HG02763 (cell line): ENCODE measurements at regions not wholly inside any gene's neighbourhood (a gene's known extent, or its start where the extent isn't known, plus 50 kb on each side); places are given as distances from the start of the nearest gene placed in this dataset.

Experiments used
- ATAC-seq: cut with Tn5 transposase; IDR thresholded peaks from one replicate; pipeline ENCODE4 v1.9.1; 2021; ENCODE audit warnings: mild to moderate bottlenecking, moderate library complexity; ENCODE audit not compliant: unreplicated experiment

- no peak for ATAC-seq
These were observed 185.3 kb upstream of the WWC1 start for GRCh38 chr5:168106008-168106761.

- ATAC-seq: no peak
These were observed 182.0 kb upstream of the WWC1 start for GRCh38 chr5:168109441-168109840.

- no peak for ATAC-seq
These were observed 181.1 kb upstream of the WWC1 start for GRCh38 chr5:168110384-168110783.

- ATAC-seq: no peak
These were observed 180.3 kb upstream of the WWC1 start for GRCh38 chr5:168110870-168111832.

GRCh38 chr5:168114444-168115017, 176.9 kb upstream of the WWC1 start:
- ATAC-seq: peak; percentile 88

- no peak for ATAC-seq
These were observed 174.0 kb upstream of the WWC1 start for GRCh38 chr5:168117469-168117868.

GRCh38 chr5:168118042-168118668, 173.3 kb upstream of the WWC1 start:
- ATAC-seq: no peak

GRCh38 chr5:168120401-168121137, 170.9 kb upstream of the WWC1 start:
- no peak for ATAC-seq

GRCh38 chr5:168121138-168121494, 170.3 kb upstream of the WWC1 start:
- ATAC-seq: no peak

GRCh38 chr5:168123631-168124528, 167.6 kb upstream of the WWC1 start:
- ATAC-seq: peak; percentile 81

GRCh38 chr5:168125445-168126199, 165.8 kb upstream of the WWC1 start:
- no peak for ATAC-seq

- ATAC-seq: no peak
These were observed 164.8 kb upstream of the WWC1 start for GRCh38 chr5:168126606-168127005.

- ATAC-seq: no peak
These were observed 163.3 kb upstream of the WWC1 start for GRCh38 chr5:168128111-168128510.

- ATAC-seq: no peak
These were observed 162.9 kb upstream of the WWC1 start for GRCh38 chr5:168128557-168128956.

GRCh38 chr5:168131519-168131918, 159.9 kb upstream of the WWC1 start:
- no peak for ATAC-seq

- no peak for ATAC-seq
These were observed 159.2 kb upstream of the WWC1 start for GRCh38 chr5:168132241-168132641.

- peak; percentile 92 for ATAC-seq
These were observed 155.5 kb upstream of the WWC1 start for GRCh38 chr5:168135897-168136296.

GRCh38 chr5:168136340-168136739, 155.1 kb upstream of the WWC1 start:
- peak; percentile 19 for ATAC-seq

GRCh38 chr5:168137265-168137664, 154.2 kb upstream of the WWC1 start:
- ATAC-seq: peak; percentile 41
